Liver (tissue), 8 donors: ENCODE measurements at regions not wholly inside any gene's neighbourhood (a gene's known extent, or its start where the extent isn't known, plus 50 kb on each side); places are given as distances from the start of the nearest gene placed in this dataset.

Experiments used
- DNase-seq: peaks from one replicate; pipeline ENCODE4 v3.0.0-alpha.2; 2017; ENCODE audit warnings: low spot score
- H3K27ac ChIP-seq, 2 donors: one replicate each; pipeline ENCODE4 v1.7.0; 2013; ENCODE audit warnings: inconsistent platforms in 2 of 2, low read length in 2 of 2, control low read depth in 1 of 2, low read depth in 1 of 2, mild to moderate bottlenecking in 1 of 2
- H3K27me3 ChIP-seq, 4 donors: one replicate each; pipeline versions ENCODE4 v1.6.1 to v1.7.0; 2013; ENCODE audit warnings: low read length in 3 of 4, inconsistent platforms in 1 of 4, mild to moderate bottlenecking in 1 of 4, moderate library complexity in 1 of 4; ENCODE audit not compliant: control insufficient read depth in 4 of 4, insufficient read depth in 4 of 4
- H3K36me3 ChIP-seq, 4 donors: one replicate each; pipeline versions ENCODE4 v1.6.1 to v1.7.0; 2013; ENCODE audit warnings: low read length in 3 of 4, mild to moderate bottlenecking in 3 of 4, low read depth in 1 of 4, moderate library complexity in 1 of 4; ENCODE audit not compliant: control insufficient read depth in 4 of 4, insufficient read depth in 3 of 4
- H3K4me1 ChIP-seq, 4 donors: one replicate each; pipeline versions ENCODE4 v1.6.1 to v1.7.0; 2013; ENCODE audit warnings: low read length in 3 of 4, mild to moderate bottlenecking in 3 of 4, moderate library complexity in 1 of 4; ENCODE audit not compliant: control insufficient read depth in 4 of 4, insufficient read depth in 4 of 4
- H3K4me3 ChIP-seq, 3 donors: one replicate each; pipeline versions ENCODE4 v1.6.1 to v1.7.0; 2013; ENCODE audit warnings: low read length in 3 of 3, control low read depth in 1 of 3, low read depth in 1 of 3, mild to moderate bottlenecking in 1 of 3
- H3K9ac ChIP-seq, 2 donors: one replicate each; pipeline ENCODE4 v1.7.0; 2013; ENCODE audit warnings: low read length in 2 of 2, mild to moderate bottlenecking in 2 of 2, moderate library complexity in 2 of 2, control low read depth in 1 of 2, low read depth in 1 of 2
- H3K9me3 ChIP-seq, 4 donors: one replicate each; pipeline versions ENCODE4 v1.6.1 to v1.7.0; 2013; ENCODE audit warnings: low read length in 3 of 4; ENCODE audit not compliant: control insufficient read depth in 4 of 4
- EGR1 ChIP-seq, 2 donors: IDR thresholded peaks; 2 replicates each; pipeline ENCODE4 v1.6.1; 2016 to 2018; ENCODE audit warnings: antibody characterized with exemption in 2 of 2, low read depth in 2 of 2
- FOXA1 ChIP-seq: IDR thresholded peaks from 2 replicates; pipeline ENCODE4 v1.6.1; 2016; ENCODE audit warnings: antibody characterized with exemption
- FOXA2 ChIP-seq: IDR thresholded peaks from 2 replicates; pipeline ENCODE4 v1.6.1; 2016; ENCODE audit warnings: antibody characterized with exemption
- GABPA ChIP-seq, 2 donors: IDR thresholded peaks in 1 of 2; conservative IDR thresholded peaks in 1 of 2; 2 replicates each; pipeline ENCODE4 v1.6.1; 2016; ENCODE audit warnings: antibody characterized with exemption in 2 of 2, mild to moderate bottlenecking in 1 of 2, moderate library complexity in 1 of 2
- HNF4G ChIP-seq: IDR thresholded peaks from 2 replicates; pipeline ENCODE4 v1.6.1; 2016; ENCODE audit warnings: antibody characterized with exemption
- JUND ChIP-seq, 2 donors: IDR thresholded peaks; 2 replicates each; pipeline ENCODE4 v1.6.1; 2016; ENCODE audit warnings: antibody characterized with exemption in 2 of 2
- RAD21 ChIP-seq, 2 donors: IDR thresholded peaks; 2 replicates each; pipeline ENCODE4 v1.6.1; 2016; ENCODE audit warnings: antibody characterized with exemption in 2 of 2, mild to moderate bottlenecking in 2 of 2
- RXRA ChIP-seq, 2 donors: IDR thresholded peaks; 2 replicates each; pipeline ENCODE4 v1.6.1; 2017 to 2018; ENCODE audit warnings: antibody characterized with exemption in 2 of 2, mild to moderate bottlenecking in 1 of 2
- SP1 ChIP-seq: IDR thresholded peaks from 2 replicates; pipeline ENCODE4 v1.6.1; 2018; ENCODE audit warnings: antibody characterized with exemption, mild to moderate bottlenecking
- TAF1 ChIP-seq: conservative IDR thresholded peaks from 2 replicates; pipeline ENCODE4 v1.6.1; 2016; ENCODE audit warnings: antibody characterized with exemption, mild to moderate bottlenecking
- WGBS: extraction: QIAGEN DNeasy Blood & Tissue Kit; methylation state at CpG from one replicate; pipeline ENCODE4 v1.1.7; 2013; 5-methylcytosine and 5-hydroxymethylcytosine counted together
- TF ChIP-seq, protein P1 (sequence below): IDR thresholded peaks from 2 replicates; pipeline ENCODE4 v1.6.1; 2016; ENCODE audit warnings: antibody characterized with exemption
- TF ChIP-seq, protein P2 (sequence below): IDR thresholded peaks from 2 replicates; pipeline ENCODE4 v1.6.1; 2016; ENCODE audit warnings: antibody characterized with exemption, mild to moderate bottlenecking
- TF ChIP-seq, protein P3 (sequence below): IDR thresholded peaks from 2 replicates; pipeline ENCODE4 v1.6.1; 2016; ENCODE audit warnings: antibody characterized with exemption
- TF ChIP-seq, protein P4 (sequence below): fragments of 150-350 bp; IDR thresholded peaks from 2 replicates; pipeline ENCODE4 v1.5.1; 2017; ENCODE audit warnings: improper control_type of control experiment, low read depth, low read length; ENCODE audit not compliant: missing input control
- donor health status: healthy.
- donor health status: healthy.
- donor health status: healthy.
- donor health status: healthy.
- donor health status: healthy.

DNA sequence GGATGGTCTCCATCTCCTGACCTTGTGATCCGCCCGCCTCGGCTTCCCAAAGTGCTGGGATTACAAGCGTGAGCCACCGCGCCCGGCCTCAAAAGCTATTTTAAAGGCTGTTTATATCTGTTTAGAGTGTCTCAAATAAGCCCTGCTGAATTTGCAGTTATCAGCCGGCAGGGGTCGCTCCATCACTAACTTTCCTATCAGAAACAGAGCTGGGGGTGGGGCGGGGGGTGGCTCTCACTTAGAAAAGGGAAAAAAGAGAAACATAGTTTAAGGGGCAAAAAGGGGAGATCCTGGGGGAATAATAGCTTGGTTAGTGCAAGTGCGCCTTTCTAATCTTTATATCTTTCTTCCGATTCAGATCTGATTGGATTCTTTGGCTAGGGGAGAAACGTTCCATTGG, 450.7 kb downstream of the UBE2NL start:
- Histone ChIP-seq H3K4me3 (no peak overlapping the region), H3K36me3 (no peaks in the 10 kb centered on the region), H3K27ac (no peak overlapping the region), H3K9ac (no peak overlapping the region), H3K4me1 (no peaks in the 10 kb centered on the region), H3K9me3 (peaks cover 0 to 2% (median 0%) of the 10 kb centered on the region in 4 donors), H3K27me3 (no peaks in the 10 kb centered on the region)
- no peak for TF ChIP-seq JUND (IDR thresholded peaks at IDR 0.05)
- TF ChIP-seq, protein P1, sequence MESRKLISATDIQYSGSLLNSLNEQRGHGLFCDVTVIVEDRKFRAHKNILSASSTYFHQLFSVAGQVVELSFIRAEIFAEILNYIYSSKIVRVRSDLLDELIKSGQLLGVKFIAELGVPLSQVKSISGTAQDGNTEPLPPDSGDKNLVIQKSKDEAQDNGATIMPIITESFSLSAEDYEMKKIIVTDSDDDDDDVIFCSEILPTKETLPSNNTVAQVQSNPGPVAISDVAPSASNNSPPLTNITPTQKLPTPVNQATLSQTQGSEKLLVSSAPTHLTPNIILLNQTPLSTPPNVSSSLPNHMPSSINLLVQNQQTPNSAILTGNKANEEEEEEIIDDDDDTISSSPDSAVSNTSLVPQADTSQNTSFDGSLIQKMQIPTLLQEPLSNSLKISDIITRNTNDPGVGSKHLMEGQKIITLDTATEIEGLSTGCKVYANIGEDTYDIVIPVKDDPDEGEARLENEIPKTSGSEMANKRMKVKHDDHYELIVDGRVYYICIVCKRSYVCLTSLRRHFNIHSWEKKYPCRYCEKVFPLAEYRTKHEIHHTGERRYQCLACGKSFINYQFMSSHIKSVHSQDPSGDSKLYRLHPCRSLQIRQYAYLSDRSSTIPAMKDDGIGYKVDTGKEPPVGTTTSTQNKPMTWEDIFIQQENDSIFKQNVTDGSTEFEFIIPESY = no peak
- TF ChIP-seq EGR1 (IDR thresholded peaks at IDR 0.05; ENCODE audit: low read depth in 2 of 2) = no peak
- TF ChIP-seq TAF1 = no peak
- TF ChIP-seq SP1 = no peak
- TF ChIP-seq, protein P2, sequence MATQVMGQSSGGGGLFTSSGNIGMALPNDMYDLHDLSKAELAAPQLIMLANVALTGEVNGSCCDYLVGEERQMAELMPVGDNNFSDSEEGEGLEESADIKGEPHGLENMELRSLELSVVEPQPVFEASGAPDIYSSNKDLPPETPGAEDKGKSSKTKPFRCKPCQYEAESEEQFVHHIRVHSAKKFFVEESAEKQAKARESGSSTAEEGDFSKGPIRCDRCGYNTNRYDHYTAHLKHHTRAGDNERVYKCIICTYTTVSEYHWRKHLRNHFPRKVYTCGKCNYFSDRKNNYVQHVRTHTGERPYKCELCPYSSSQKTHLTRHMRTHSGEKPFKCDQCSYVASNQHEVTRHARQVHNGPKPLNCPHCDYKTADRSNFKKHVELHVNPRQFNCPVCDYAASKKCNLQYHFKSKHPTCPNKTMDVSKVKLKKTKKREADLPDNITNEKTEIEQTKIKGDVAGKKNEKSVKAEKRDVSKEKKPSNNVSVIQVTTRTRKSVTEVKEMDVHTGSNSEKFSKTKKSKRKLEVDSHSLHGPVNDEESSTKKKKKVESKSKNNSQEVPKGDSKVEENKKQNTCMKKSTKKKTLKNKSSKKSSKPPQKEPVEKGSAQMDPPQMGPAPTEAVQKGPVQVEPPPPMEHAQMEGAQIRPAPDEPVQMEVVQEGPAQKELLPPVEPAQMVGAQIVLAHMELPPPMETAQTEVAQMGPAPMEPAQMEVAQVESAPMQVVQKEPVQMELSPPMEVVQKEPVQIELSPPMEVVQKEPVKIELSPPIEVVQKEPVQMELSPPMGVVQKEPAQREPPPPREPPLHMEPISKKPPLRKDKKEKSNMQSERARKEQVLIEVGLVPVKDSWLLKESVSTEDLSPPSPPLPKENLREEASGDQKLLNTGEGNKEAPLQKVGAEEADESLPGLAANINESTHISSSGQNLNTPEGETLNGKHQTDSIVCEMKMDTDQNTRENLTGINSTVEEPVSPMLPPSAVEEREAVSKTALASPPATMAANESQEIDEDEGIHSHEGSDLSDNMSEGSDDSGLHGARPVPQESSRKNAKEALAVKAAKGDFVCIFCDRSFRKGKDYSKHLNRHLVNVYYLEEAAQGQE = no peak
- no peak for TF ChIP-seq RXRA (IDR thresholded peaks at IDR 0.05)
- no peak for TF ChIP-seq FOXA1
- TF ChIP-seq, protein P3, sequence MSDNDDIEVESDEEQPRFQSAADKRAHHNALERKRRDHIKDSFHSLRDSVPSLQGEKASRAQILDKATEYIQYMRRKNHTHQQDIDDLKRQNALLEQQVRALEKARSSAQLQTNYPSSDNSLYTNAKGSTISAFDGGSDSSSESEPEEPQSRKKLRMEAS = no peak
- TF ChIP-seq HNF4G = no peak
- TF ChIP-seq RAD21 (IDR thresholded peaks at IDR 0.05) = no peak
- TF ChIP-seq GABPA (IDR thresholded peaks at IDR 0.05 in 1 of 2, conservative IDR thresholded peaks at IDR 0.05 in 1 of 2) = no peak
- no peak for TF ChIP-seq FOXA2
- no peak for DNase-seq
- 81% methylated on average over 13 of the region's 13 CpGs for WGBS

DNA sequence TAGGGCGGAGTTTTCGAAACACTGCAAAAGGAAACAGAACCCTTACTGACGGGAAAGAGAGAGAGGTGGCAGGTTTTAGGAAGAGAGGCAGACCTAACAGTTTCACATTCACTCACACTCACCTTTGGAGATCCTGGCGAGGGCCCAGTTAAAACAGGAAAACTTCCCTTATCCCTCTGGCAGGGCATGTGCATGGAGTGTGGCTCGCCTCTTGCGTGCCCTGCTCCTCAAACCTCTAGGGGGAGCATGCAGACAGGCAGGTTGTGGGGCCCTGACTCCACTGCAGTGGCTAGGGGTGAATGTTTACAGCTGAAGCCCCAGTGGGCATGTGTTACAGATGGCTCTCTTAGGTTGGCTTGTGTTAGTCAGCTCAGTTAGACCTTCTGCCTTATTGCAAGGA, 451.5 kb downstream of the UBE2NL start:
- no peak for TF ChIP-seq TAF1
- no peak for TF ChIP-seq FOXA2
- no peak for TF ChIP-seq EGR1 (IDR thresholded peaks at IDR 0.05; ENCODE audit: low read depth in 2 of 2)
- TF ChIP-seq, protein P4, sequence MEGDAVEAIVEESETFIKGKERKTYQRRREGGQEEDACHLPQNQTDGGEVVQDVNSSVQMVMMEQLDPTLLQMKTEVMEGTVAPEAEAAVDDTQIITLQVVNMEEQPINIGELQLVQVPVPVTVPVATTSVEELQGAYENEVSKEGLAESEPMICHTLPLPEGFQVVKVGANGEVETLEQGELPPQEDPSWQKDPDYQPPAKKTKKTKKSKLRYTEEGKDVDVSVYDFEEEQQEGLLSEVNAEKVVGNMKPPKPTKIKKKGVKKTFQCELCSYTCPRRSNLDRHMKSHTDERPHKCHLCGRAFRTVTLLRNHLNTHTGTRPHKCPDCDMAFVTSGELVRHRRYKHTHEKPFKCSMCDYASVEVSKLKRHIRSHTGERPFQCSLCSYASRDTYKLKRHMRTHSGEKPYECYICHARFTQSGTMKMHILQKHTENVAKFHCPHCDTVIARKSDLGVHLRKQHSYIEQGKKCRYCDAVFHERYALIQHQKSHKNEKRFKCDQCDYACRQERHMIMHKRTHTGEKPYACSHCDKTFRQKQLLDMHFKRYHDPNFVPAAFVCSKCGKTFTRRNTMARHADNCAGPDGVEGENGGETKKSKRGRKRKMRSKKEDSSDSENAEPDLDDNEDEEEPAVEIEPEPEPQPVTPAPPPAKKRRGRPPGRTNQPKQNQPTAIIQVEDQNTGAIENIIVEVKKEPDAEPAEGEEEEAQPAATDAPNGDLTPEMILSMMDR = no peak
- TF ChIP-seq, protein P2 = no peak
- no peak overlapping the region for H3K4me3 ChIP-seq
- H3K9me3 ChIP-seq = peaks cover 0 to 2% (median 0%) of the 10 kb centered on the region in 4 donors
- no peak for DNase-seq
- no peak overlapping the region for H3K9ac ChIP-seq
- H3K36me3 ChIP-seq = no peaks in the 10 kb centered on the region
- no peak overlapping the region for H3K27ac ChIP-seq
- no peaks in the 10 kb centered on the region for H3K4me1 ChIP-seq
- H3K27me3 ChIP-seq = no peaks in the 10 kb centered on the region
- 87% methylated on average over 6 of the region's 6 CpGs for WGBS
